ENCODE measurements at regions not wholly inside any gene's neighbourhood (a gene's known extent, or its start where the extent isn't known, plus 50 kb on each side); places are given as distances from the start of the nearest gene placed in this dataset.

DNA sequence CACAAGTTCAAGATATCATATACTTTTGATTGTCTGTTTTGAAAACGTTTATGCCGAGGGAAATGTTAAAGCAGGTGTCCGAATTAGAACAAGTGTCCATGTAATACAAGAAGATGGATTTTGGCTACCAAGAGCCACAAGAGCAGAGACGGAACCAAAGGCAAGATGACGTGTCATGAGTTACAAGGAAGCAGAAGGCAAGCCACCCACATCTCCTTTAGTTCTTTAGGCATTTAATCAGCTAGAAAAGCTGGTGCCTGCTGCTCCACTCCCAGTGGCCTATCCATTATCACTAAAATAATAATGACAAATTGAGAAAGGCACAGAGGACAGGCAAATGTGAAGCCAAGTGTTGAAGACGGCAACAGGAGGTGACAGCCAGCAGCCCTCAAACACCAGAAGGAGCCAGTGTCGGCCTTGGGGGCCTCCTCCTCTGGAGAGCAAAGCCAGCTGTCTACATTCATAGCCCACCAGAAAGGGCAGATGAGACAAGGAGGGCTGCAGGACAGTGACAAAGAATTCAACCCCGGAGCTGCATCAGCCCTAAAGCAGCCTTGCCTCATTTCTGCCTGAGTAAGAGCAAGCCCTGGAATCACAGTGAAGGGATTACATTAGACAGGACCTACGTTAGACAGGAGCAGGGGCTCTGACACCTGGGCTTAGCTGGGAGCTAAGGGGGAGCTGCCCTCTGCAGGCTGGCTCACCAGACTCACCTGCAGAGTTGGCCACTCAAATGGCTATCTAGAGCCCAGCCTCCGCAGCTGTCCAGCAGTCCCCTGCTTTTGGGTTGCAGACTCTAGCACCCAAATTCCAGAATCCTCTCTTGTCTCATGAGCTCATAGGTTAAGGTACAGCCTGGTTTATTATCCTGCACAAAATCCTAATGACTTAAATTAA is 569.9 kb downstream of the UQCRFS1 start:
- TF ChIP-seq CTCF (IDR thresholded peaks at IDR 0.05), result no peak
- TF ChIP-seq POLR2AphosphoS5 (IDR thresholded peaks at IDR 0.05; ENCODE audit: insufficient read depth in 1 of 2, low read depth in 1 of 2), result no peak

Measured in vagina (tissue), 2 donors.